ENCODE measurements at regions not wholly inside any gene's neighbourhood (a gene's known extent, or its start where the extent isn't known, plus 50 kb on each side); places are given as distances from the start of the nearest gene placed in this dataset.

- Histone ChIP-seq H3K4me1 (ENCODE audit: control insufficient read depth, insufficient read depth, low read length, poor library complexity, severe bottlenecking) (peaks cover 19% of the 10 kb centered on the region), H3K36me3 (ENCODE audit: control insufficient read depth, insufficient read depth, low read length) (no peaks in the 10 kb centered on the region), H3K27ac (ENCODE audit: low read depth, low read length, severe bottlenecking) (no peak overlapping the region), H3K9me3 (ENCODE audit: control insufficient read depth, low read length) (no peaks in the 10 kb centered on the region), H3K4me3 (ENCODE audit: extremely low read depth, insufficient read depth, low read length, poor library complexity, severe bottlenecking) (no peak overlapping the region)
- WGBS, 2 experiments (ENCODE audit: insufficient coverage in 2 of 2) = 51 to 55% methylated on average over 11 to 14 of the region's 14 CpGs
Measured at GRCh38 chr15:69648212-69648611, 195.6 kb downstream of the RPLP1 start.

DNA sequence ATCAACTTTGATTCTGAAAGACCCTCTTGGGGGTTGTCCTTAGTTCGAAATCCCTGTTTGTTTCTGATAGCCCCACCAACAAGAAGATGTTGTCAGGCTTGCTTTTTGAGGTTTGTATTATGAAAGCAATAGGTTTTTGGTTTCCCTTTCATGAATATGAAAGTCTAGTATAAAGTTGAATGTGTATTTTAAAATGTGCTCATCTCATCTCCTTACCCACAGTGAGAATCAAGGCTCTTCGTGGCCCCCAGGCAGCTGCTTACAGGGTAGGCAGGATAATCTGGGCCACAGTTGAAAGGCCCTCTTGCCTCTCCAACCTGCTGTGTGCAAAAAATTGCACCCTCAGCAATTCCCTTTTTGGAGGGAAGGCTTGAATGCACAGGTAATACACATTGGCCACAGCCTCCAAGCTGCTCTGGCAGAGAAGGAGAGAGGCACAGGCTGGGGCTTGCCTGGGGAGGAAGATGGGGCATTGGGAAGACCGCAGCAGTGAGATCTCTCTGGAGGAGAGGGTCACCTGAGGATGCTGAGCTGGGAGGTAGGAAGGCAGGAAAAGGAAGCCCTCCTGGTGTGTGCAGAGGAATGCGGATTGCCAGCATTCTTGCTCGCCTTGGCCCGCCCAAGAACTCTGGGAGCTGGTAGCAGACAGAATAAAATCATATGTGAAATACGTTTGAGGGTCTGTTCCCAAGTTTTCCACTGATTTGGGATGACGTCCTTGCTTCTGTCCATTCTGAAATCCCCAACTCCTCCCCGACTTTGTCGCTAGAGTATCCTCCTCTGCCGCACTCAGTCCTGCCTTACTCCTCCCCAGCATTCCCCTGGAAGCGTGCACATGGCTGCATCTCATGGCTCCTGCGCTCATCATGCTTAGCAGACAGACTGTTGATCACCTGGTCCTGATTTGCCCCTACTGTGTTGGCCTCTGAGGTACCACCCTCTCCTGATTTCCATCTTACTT lies 196.4 kb downstream of the RPLP1 start:
- H3K4me1 ChIP-seq (ENCODE audit: control insufficient read depth, insufficient read depth, low read length, poor library complexity, severe bottlenecking) = peaks cover 19% of the 10 kb centered on the region
- no peak overlapping the region for H3K27ac ChIP-seq (ENCODE audit: low read depth, low read length, severe bottlenecking)
- 68 to 70% methylated on average over 10 to 12 of the region's 13 CpGs for WGBS, 2 experiments (ENCODE audit: insufficient coverage in 2 of 2)
- no peaks in the 10 kb centered on the region for H3K36me3 ChIP-seq (ENCODE audit: control insufficient read depth, insufficient read depth, low read length)
- no peak overlapping the region for H3K4me3 ChIP-seq (ENCODE audit: extremely low read depth, insufficient read depth, low read length, poor library complexity, severe bottlenecking)
- H3K9me3 ChIP-seq (ENCODE audit: control insufficient read depth, low read length) = no peaks in the 10 kb centered on the region

GRCh38 chr15:69652293-69652692 lies 199.7 kb downstream of the RPLP1 start:
- 80% methylated on average over 1 of the region's 1 CpG; no CpG with 5 or more reads in 1 of the 2 experiments for WGBS, 2 experiments (ENCODE audit: insufficient coverage in 2 of 2)
- H3K27ac ChIP-seq (ENCODE audit: low read depth, low read length, severe bottlenecking) = no peak overlapping the region
- no peak overlapping the region for H3K4me3 ChIP-seq (ENCODE audit: extremely low read depth, insufficient read depth, low read length, poor library complexity, severe bottlenecking)
- H3K9me3 ChIP-seq (ENCODE audit: control insufficient read depth, low read length) = no peaks in the 10 kb centered on the region
- no peaks in the 10 kb centered on the region for H3K36me3 ChIP-seq (ENCODE audit: control insufficient read depth, insufficient read depth, low read length)
- H3K4me1 ChIP-seq (ENCODE audit: control insufficient read depth, insufficient read depth, low read length, poor library complexity, severe bottlenecking) = peaks cover 15% of the 10 kb centered on the region

GRCh38 chr15:69652751-69653305 lies 200.2 kb downstream of the RPLP1 start:
- no peaks in the 10 kb centered on the region for H3K9me3 ChIP-seq (ENCODE audit: control insufficient read depth, low read length)
- H3K27ac ChIP-seq (ENCODE audit: low read depth, low read length, severe bottlenecking) = no peak overlapping the region
- no peaks in the 10 kb centered on the region for H3K36me3 ChIP-seq (ENCODE audit: control insufficient read depth, insufficient read depth, low read length)
- H3K4me3 ChIP-seq (ENCODE audit: extremely low read depth, insufficient read depth, low read length, poor library complexity, severe bottlenecking) = no peak overlapping the region
- 81 to 83% methylated on average over 2 to 3 of the region's 5 CpGs for WGBS, 2 experiments (ENCODE audit: insufficient coverage in 2 of 2)
- H3K4me1 ChIP-seq (ENCODE audit: control insufficient read depth, insufficient read depth, low read length, poor library complexity, severe bottlenecking) = peaks cover 15% of the 10 kb centered on the region

- H3K36me3 ChIP-seq (ENCODE audit: control insufficient read depth, insufficient read depth, low read length) = no peaks in the 10 kb centered on the region
- 67 to 79% methylated on average over 1 of the region's 1 CpG for whole genome bisulfite sequencing, 2 experiments (ENCODE audit: insufficient coverage in 2 of 2)
- H3K9me3 ChIP-seq (ENCODE audit: control insufficient read depth, low read length) = no peaks in the 10 kb centered on the region
- no peak overlapping the region for H3K27ac ChIP-seq (ENCODE audit: low read depth, low read length, severe bottlenecking)
- H3K4me1 ChIP-seq (ENCODE audit: control insufficient read depth, insufficient read depth, low read length, poor library complexity, severe bottlenecking) = peaks cover 11% of the 10 kb centered on the region
- no peak overlapping the region for H3K4me3 ChIP-seq (ENCODE audit: extremely low read depth, insufficient read depth, low read length, poor library complexity, severe bottlenecking)
Measured at GRCh38 chr15:69653306-69653705, 200.7 kb downstream of the RPLP1 start.

DNA sequence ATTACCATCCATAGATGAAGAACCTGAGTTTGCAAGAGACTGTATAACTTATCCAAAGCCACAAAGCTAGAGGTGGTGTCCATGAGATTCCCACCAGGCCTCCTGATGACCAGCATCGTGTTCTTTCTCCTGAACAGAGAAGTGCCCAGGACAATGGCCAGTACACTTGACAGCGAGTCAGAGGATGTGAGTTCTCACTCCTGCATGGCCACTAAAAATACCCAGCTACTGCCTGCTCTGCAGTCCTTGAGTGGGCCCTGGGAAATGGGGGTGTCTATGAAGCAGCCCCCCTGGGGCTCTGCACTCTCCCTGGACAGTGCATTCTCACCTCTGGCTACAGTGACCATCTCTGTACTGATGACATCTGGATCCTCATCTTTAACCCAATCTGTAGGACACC lies 201.2 kb downstream of the RPLP1 start:
- WGBS, 2 experiments (ENCODE audit: insufficient coverage in 2 of 2) = 85% methylated on average over 2 of the region's 2 CpGs; no CpG with 5 or more reads in 1 of the 2 experiments
- no peaks in the 10 kb centered on the region for H3K36me3 ChIP-seq (ENCODE audit: control insufficient read depth, insufficient read depth, low read length)

DNA sequence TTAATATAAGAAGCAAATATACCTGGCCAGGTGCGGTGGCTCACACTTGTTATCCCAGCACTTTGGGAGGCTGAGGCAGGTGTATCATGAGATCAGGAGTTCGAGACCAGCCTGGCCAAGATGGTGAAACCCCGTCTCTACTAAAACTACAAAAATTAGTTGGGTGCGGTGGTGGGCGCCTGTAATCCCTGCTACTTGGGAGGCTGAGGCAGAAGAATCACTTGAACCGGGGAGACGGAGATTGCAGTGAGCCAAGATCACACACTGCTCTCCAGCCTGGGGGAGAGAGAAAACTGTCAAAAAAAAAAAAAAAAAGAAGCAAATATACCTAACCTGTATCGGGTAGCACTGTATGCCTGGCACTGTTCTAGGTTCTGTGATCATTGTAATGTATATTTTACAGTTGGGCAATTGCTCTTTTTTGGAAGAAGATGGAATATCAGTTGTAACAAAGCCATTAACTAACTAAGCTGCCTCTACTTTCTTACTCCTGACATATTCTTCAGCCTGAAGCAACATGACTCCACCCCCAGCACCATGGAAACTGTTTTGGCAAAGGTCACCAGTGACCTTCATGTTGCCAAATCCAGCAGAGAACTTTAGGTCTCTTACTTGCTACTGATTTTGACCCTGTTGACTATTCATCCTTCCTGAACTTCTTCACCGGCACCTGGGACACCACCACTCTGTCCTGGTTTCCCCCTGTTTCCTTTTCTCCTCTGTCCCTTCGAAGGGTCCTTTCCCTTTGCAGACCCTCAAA lies 203.8 kb downstream of the RPLP1 start:
- Histone ChIP-seq H3K9me3 (ENCODE audit: control insufficient read depth, low read length) (no peaks in the 10 kb centered on the region), H3K4me3 (ENCODE audit: extremely low read depth, insufficient read depth, low read length, poor library complexity, severe bottlenecking) (no peak overlapping the region), H3K4me1 (ENCODE audit: control insufficient read depth, insufficient read depth, low read length, poor library complexity, severe bottlenecking) (no peaks in the 10 kb centered on the region), H3K36me3 (ENCODE audit: control insufficient read depth, insufficient read depth, low read length) (no peaks in the 10 kb centered on the region), H3K27ac (ENCODE audit: low read depth, low read length, severe bottlenecking) (no peak overlapping the region)
- WGBS, 2 experiments (ENCODE audit: insufficient coverage in 2 of 2) = 86 to 99% methylated on average over 5 to 6 of the region's 10 CpGs

More for the DNA sequence above, 201.2 kb downstream of the RPLP1 start:
- no peak overlapping the region for H3K4me3 ChIP-seq (ENCODE audit: extremely low read depth, insufficient read depth, low read length, poor library complexity, severe bottlenecking)
- H3K27ac ChIP-seq (ENCODE audit: low read depth, low read length, severe bottlenecking) = no peak overlapping the region
- H3K9me3 ChIP-seq (ENCODE audit: control insufficient read depth, low read length) = no peaks in the 10 kb centered on the region
- H3K4me1 ChIP-seq (ENCODE audit: control insufficient read depth, insufficient read depth, low read length, poor library complexity, severe bottlenecking) = peaks cover 7% of the 10 kb centered on the region

DNA sequence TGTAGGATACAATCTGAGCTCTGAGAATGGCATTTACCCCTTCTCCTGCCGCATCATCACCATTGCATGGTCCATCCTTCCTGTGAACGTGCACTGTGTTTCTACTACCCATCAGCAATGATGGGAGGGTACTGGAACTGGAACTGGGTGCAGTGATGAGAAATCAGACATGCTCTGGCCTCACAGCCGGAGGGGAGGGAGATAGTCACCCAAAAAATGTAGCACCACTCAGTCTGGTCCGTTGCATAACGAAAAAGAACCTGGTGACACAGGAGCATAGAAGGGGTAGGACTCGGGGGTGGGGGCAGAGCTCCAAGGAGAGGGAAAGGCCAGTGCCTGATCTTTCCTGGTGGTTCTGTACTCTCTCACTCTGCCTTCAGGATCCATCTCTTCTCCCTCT lies 205.0 kb downstream of the RPLP1 start:
- Histone ChIP-seq H3K36me3 (ENCODE audit: control insufficient read depth, insufficient read depth, low read length) (no peaks in the 10 kb centered on the region), H3K9me3 (ENCODE audit: control insufficient read depth, low read length) (no peaks in the 10 kb centered on the region), H3K4me1 (ENCODE audit: control insufficient read depth, insufficient read depth, low read length, poor library complexity, severe bottlenecking) (no peaks in the 10 kb centered on the region), H3K4me3 (ENCODE audit: extremely low read depth, insufficient read depth, low read length, poor library complexity, severe bottlenecking) (no peak overlapping the region), H3K27ac (ENCODE audit: low read depth, low read length, severe bottlenecking) (no peak overlapping the region)
- WGBS, 2 experiments (ENCODE audit: insufficient coverage in 2 of 2) = 77 to 91% methylated on average over 4 to 6 of the region's 6 CpGs

DNA sequence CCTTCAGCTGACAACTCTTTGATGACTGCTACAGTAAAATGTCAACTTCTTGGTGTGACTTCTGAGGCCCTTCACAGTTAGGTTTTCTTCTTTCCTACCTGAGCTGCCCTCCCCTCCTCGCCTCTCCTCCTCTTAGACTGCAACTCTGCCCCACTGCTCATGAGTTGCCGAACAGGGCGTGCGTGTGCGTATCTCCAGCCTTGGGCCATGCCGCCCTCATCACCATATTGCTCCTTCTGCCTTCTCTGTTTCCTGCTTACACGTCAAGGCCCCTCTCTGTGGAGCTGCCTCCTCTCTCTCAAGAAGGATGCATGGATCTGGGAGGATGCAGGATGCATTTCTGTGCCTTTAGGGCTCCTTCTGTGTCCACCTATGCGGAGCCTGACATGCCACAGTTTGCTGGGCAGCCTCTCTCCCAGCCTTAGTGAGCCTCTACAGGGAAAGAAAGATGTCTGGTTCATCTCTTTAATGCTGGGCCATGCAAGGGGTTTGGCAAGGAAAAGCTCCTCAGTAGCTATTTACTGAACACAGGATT lies 205.9 kb downstream of the RPLP1 start:
- Histone ChIP-seq H3K4me1 (ENCODE audit: control insufficient read depth, insufficient read depth, low read length, poor library complexity, severe bottlenecking) (no peaks in the 10 kb centered on the region), H3K27ac (ENCODE audit: low read depth, low read length, severe bottlenecking) (no peak overlapping the region), H3K9me3 (ENCODE audit: control insufficient read depth, low read length) (no peaks in the 10 kb centered on the region), H3K36me3 (ENCODE audit: control insufficient read depth, insufficient read depth, low read length) (no peaks in the 10 kb centered on the region), H3K4me3 (ENCODE audit: extremely low read depth, insufficient read depth, low read length, poor library complexity, severe bottlenecking) (no peak overlapping the region)
- WGBS, 2 experiments (ENCODE audit: insufficient coverage in 2 of 2) = 85 to 93% methylated on average over 3 to 8 of the region's 8 CpGs

GRCh38 chr15:69659454-69660050 lies 206.9 kb downstream of the RPLP1 start:
- 96 to 100% methylated on average over 3 to 4 of the region's 5 CpGs for WGBS, 2 experiments (ENCODE audit: insufficient coverage in 2 of 2)
- Histone ChIP-seq H3K4me1 (ENCODE audit: control insufficient read depth, insufficient read depth, low read length, poor library complexity, severe bottlenecking) (no peaks in the 10 kb centered on the region), H3K4me3 (ENCODE audit: extremely low read depth, insufficient read depth, low read length, poor library complexity, severe bottlenecking) (no peak overlapping the region), H3K36me3 (ENCODE audit: control insufficient read depth, insufficient read depth, low read length) (no peaks in the 10 kb centered on the region), H3K27ac (ENCODE audit: low read depth, low read length, severe bottlenecking) (no peak overlapping the region), H3K9me3 (ENCODE audit: control insufficient read depth, low read length) (no peaks in the 10 kb centered on the region)
